Activated T-cell treated with anti-CD3 and anti-CD28 coated beads, Interleukin-2, amount 50 U/mL, for 24 hours (primary cell): ENCODE measurements at regions not wholly inside any gene's neighbourhood (a gene's known extent, or its start where the extent isn't known, plus 50 kb on each side); places are given as distances from the start of the nearest gene placed in this dataset.

ENCODE experiments used
- DNase-seq: peaks from one replicate; pipeline ENCODE4 v3.0.0-alpha.2; 2020
- H3K27ac Mint-ChIP-seq: 2 replicates; pipeline ENCODE4 v1.8.0; 2020; ENCODE audit warnings: mild to moderate bottlenecking, mixed read lengths
- H3K27me3 Mint-ChIP-seq: 2 replicates; pipeline ENCODE4 v1.8.0; 2020; ENCODE audit warnings: mixed read lengths
- H3K36me3 Mint-ChIP-seq: 2 replicates; pipeline ENCODE4 v1.8.0; 2020; ENCODE audit warnings: low read depth, mixed read lengths
- H3K4me1 Mint-ChIP-seq: 2 replicates; pipeline ENCODE4 v1.8.0; 2020; ENCODE audit warnings: low read depth, mixed read lengths
- H3K4me3 Mint-ChIP-seq: 2 replicates; pipeline ENCODE4 v1.8.0; 2020; ENCODE audit warnings: mild to moderate bottlenecking, moderate library complexity, mixed read lengths
- H3K9me3 Mint-ChIP-seq: 2 replicates; pipeline ENCODE4 v1.8.0; 2020; ENCODE audit warnings: mixed read lengths

- Mint-ChIP-seq H3K27ac (no peak overlapping the region), H3K4me1 (no peaks in the 10 kb centered on the region), H3K27me3 (peaks cover 8% of the 10 kb centered on the region), H3K9me3 (no peaks in the 10 kb centered on the region), H3K4me3 (no peak overlapping the region), H3K36me3 (no peaks in the 10 kb centered on the region)
- no peak for DNase-seq
These were observed 121.1 kb upstream of the SMIM23 start for GRCh38 chr5:171664489-171664888.

DNA sequence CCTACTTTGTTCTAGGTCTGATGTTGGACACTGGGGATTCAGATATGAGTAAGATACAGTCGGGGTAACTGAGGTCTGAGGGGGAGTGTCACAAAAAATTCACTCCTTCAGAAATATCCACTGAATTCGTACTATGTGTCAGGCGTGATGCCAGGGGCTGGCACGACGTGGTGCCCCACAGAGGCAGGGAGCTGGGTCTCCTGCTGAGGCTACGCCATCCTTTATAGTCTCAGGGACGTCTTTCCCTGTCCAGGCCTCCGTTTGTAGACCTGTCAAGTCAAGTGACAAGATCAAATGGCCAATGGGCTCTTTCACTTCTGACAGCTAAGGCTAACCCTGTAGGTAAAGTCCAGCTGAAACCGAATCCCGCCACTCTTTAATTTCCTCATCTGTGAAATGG lies 118.8 kb upstream of the SMIM23 start:
- Mint-ChIP-seq H3K4me1 (no peaks in the 10 kb centered on the region), H3K27me3 (peaks cover 12% of the 10 kb centered on the region), H3K4me3 (no peak overlapping the region), H3K27ac (no peak overlapping the region), H3K9me3 (no peaks in the 10 kb centered on the region), H3K36me3 (no peaks in the 10 kb centered on the region)
- no peak for DNase-seq

- no peaks in the 10 kb centered on the region for H3K36me3 Mint-ChIP-seq
- DNase-seq, result no peak
- no peaks in the 10 kb centered on the region for H3K9me3 Mint-ChIP-seq
- no peak overlapping the region for H3K4me3 Mint-ChIP-seq
- no peaks in the 10 kb centered on the region for H3K4me1 Mint-ChIP-seq
- no peak overlapping the region for H3K27ac Mint-ChIP-seq
- H3K27me3 Mint-ChIP-seq, result peaks cover 12% of the 10 kb centered on the region
These were observed 118.1 kb upstream of the SMIM23 start for GRCh38 chr5:171667341-171668096.

GRCh38 chr5:171668097-171668412 lies 117.6 kb upstream of the SMIM23 start:
- Mint-ChIP-seq H3K36me3 (no peaks in the 10 kb centered on the region), H3K27ac (no peak overlapping the region), H3K9me3 (no peaks in the 10 kb centered on the region), H3K4me3 (no peak overlapping the region), H3K4me1 (no peaks in the 10 kb centered on the region), H3K27me3 (peaks cover 12% of the 10 kb centered on the region)
- DNase-seq, result no peak

- Mint-ChIP-seq H3K27me3 (peaks cover 21% of the 10 kb centered on the region), H3K9me3 (peaks cover 4% of the 10 kb centered on the region), H3K4me1 (no peaks in the 10 kb centered on the region), H3K27ac (no peak overlapping the region), H3K36me3 (no peaks in the 10 kb centered on the region), H3K4me3 (no peak overlapping the region)
- no peak for DNase-seq
These were observed 116.0 kb upstream of the SMIM23 start for GRCh38 chr5:171669571-171669970.

GRCh38 chr5:171672556-171672955 lies 113.1 kb upstream of the SMIM23 start:
- no peak for DNase-seq
- Mint-ChIP-seq H3K27ac (no peak overlapping the region), H3K4me1 (peaks cover 5% of the 10 kb centered on the region), H3K36me3 (no peaks in the 10 kb centered on the region), H3K9me3 (peaks cover 4% of the 10 kb centered on the region), H3K27me3 (peaks cover 25% of the 10 kb centered on the region), H3K4me3 (no peak overlapping the region)

- Mint-ChIP-seq H3K9me3 (peaks cover 4% of the 10 kb centered on the region), H3K27me3 (peaks cover 27% of the 10 kb centered on the region), H3K36me3 (no peaks in the 10 kb centered on the region), H3K4me1 (peaks cover 5% of the 10 kb centered on the region), H3K4me3 (no peak overlapping the region), H3K27ac (no peak overlapping the region)
- DNase-seq, result no peak
These were observed 112.3 kb upstream of the SMIM23 start for GRCh38 chr5:171673328-171673727.

- no peak for DNase-seq
- Mint-ChIP-seq H3K4me3 (no peak overlapping the region), H3K9me3 (peaks cover 4% of the 10 kb centered on the region), H3K27ac (no peak overlapping the region), H3K4me1 (peaks cover 5% of the 10 kb centered on the region), H3K36me3 (no peaks in the 10 kb centered on the region), H3K27me3 (peaks cover 29% of the 10 kb centered on the region)
These were observed 111.8 kb upstream of the SMIM23 start for GRCh38 chr5:171673840-171674239.

DNA sequence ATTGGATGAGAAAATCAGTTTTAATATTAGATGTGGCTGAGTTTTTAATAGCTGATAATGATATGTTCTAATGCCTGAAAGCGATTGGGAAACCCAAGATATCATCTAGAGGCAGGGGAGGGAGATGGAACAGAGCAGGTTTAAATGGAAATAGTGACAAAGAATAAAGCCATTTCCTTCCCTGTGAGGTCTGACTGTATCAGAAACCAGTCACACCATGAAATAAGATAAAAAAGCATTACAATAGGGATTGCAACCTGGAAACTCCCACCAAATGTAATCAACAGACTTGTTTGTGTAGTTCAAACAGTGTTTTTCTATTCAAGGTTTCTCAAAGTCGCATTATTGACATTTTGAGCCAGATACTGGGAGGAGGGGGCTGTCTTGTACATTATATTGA lies 110.1 kb upstream of the SMIM23 start:
- H3K9me3 Mint-ChIP-seq, result peaks cover 4% of the 10 kb centered on the region
- H3K36me3 Mint-ChIP-seq, result no peaks in the 10 kb centered on the region
- no peak overlapping the region for H3K27ac Mint-ChIP-seq
- DNase-seq, result no peak
- H3K27me3 Mint-ChIP-seq, result peaks cover 38% of the 10 kb centered on the region
- H3K4me3 Mint-ChIP-seq, result no peak overlapping the region
- H3K4me1 Mint-ChIP-seq, result peaks cover 5% of the 10 kb centered on the region

DNA sequence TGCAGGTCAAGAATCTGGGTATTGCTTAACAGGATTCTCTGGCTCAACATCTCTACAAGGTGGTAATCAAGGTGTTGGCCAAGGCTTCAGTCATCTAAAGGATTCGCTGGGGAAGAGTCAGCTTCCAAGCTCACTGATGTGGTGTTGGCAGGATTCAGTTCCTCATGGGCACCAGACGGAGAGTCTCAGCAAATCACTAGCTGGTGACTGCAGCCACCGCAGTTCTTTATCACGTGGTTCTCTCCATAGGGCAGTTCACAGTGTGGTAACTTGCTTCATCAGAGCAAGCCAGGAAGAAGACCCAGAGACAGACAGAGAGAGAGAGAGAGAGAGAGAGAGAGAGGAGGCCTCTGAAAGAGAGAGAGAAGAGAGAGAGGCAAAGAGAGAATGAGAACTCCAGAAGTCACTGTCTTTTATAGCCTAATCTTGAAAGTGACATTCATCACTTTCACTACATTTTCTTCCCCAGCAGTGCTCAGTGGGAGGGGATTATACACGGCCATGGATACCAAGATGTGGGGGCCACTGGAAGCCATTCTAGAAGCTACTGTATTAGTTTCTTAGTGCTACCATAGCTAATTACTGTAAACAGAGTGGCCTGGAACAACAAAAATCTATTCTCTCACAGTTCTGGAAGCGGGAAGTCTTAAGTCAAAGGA lies 109.2 kb upstream of the SMIM23 start:
- H3K27me3 Mint-ChIP-seq, result peaks cover 43% of the 10 kb centered on the region
- H3K36me3 Mint-ChIP-seq, result no peaks in the 10 kb centered on the region
- H3K9me3 Mint-ChIP-seq, result peaks cover 4% of the 10 kb centered on the region
- no peak overlapping the region for H3K4me3 Mint-ChIP-seq
- H3K27ac Mint-ChIP-seq, result no peak overlapping the region
- peaks cover 5% of the 10 kb centered on the region for H3K4me1 Mint-ChIP-seq
- no peak for DNase-seq

- peaks cover 60% of the 10 kb centered on the region for H3K27me3 Mint-ChIP-seq
- no peaks in the 10 kb centered on the region for H3K36me3 Mint-ChIP-seq
- DNase-seq, result no peak
- H3K9me3 Mint-ChIP-seq, result peaks cover 2% of the 10 kb centered on the region
- H3K4me1 Mint-ChIP-seq, result peaks cover 5% of the 10 kb centered on the region
- no peak overlapping the region for H3K27ac Mint-ChIP-seq
- no peak overlapping the region for H3K4me3 Mint-ChIP-seq
These were observed 107.0 kb upstream of the SMIM23 start for GRCh38 chr5:171678646-171679045.

GRCh38 chr5:171680485-171680884 lies 105.1 kb upstream of the SMIM23 start:
- Mint-ChIP-seq H3K27ac (no peak overlapping the region), H3K27me3 (peaks cover 57% of the 10 kb centered on the region), H3K9me3 (no peaks in the 10 kb centered on the region), H3K36me3 (no peaks in the 10 kb centered on the region), H3K4me1 (peaks cover 1% of the 10 kb centered on the region), H3K4me3 (no peak overlapping the region)
- no peak for DNase-seq

DNA sequence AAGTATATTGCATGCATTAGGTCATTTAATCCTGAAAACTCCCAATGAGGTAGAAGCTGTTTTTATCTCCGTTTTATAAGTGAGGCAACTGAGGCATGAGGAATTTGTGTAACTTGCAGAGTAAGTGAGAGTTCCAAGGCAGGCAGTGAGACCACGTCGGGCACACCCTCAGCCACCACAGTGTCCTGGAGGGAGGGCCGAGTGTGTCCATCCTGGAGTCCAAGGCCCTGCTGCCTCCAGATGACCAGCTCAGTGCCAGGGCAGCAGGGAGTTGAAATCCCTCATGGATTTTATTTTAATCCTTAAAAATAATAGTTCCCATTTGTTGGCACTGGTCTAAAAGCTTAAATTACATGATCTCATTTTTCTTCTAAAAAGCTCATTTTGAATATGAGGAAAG lies 104.6 kb upstream of the SMIM23 start:
- Mint-ChIP-seq H3K27me3 (peaks cover 57% of the 10 kb centered on the region), H3K4me3 (no peak overlapping the region), H3K36me3 (no peaks in the 10 kb centered on the region), H3K4me1 (no peaks in the 10 kb centered on the region), H3K9me3 (no peaks in the 10 kb centered on the region), H3K27ac (no peak overlapping the region)
- no peak for DNase-seq

GRCh38 chr5:171681677-171682076 lies 103.9 kb upstream of the SMIM23 start:
- no peaks in the 10 kb centered on the region for H3K4me1 Mint-ChIP-seq
- no peaks in the 10 kb centered on the region for H3K36me3 Mint-ChIP-seq
- peaks cover 56% of the 10 kb centered on the region for H3K27me3 Mint-ChIP-seq
- DNase-seq, result no peak
- no peaks in the 10 kb centered on the region for H3K9me3 Mint-ChIP-seq
- H3K4me3 Mint-ChIP-seq, result no peak overlapping the region
- no peak overlapping the region for H3K27ac Mint-ChIP-seq

- H3K4me1 Mint-ChIP-seq, result no peaks in the 10 kb centered on the region
- H3K9me3 Mint-ChIP-seq, result no peaks in the 10 kb centered on the region
- peaks cover 46% of the 10 kb centered on the region for H3K27me3 Mint-ChIP-seq
- H3K27ac Mint-ChIP-seq, result no peak overlapping the region
- H3K4me3 Mint-ChIP-seq, result no peak overlapping the region
- H3K36me3 Mint-ChIP-seq, result no peaks in the 10 kb centered on the region
- no peak for DNase-seq
These were observed 102.8 kb upstream of the SMIM23 start for GRCh38 chr5:171682801-171683200.
